ENCODE measurements at regions not wholly inside any gene's neighbourhood (a gene's known extent, or its start where the extent isn't known, plus 50 kb on each side); places are given as distances from the start of the nearest gene placed in this dataset.

DNA sequence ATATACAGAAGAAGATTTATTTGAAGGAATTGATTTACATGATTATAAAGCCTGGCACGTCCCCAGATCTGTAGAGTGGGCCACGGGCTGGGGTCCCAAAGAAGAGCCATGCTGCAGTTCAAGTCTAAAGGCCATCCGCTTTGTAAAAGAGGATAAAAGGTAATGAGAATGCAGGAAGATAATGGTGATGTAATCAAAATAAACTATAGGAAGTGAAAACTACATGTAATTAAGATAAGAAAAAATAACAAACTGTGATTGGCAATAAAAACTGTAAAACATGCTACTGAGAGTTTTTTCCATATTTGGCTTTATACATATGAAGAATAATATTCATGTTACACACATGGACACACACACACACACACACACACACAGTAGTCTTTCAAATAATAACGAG, 59.0 kb upstream of the TMEFF2 start:
- Histone ChIP-seq H3K27me3 (no peaks in the 10 kb centered on the region), H3K9me3 (no peaks in the 10 kb centered on the region), H3K4me3 (no peak overlapping the region), H3K27ac (no peak overlapping the region), H3K36me3 (no peaks in the 10 kb centered on the region), H3K4me1 (no peaks in the 10 kb centered on the region)
- in situ Hi-C loops (cut with MboI; ENCODE audit: low sequenced_read_pairs in 4 of 4), result no loop called here
- DNase-seq (no peak), ATAC-seq (no peak)
- TF ChIP-seq, protein P1, sequence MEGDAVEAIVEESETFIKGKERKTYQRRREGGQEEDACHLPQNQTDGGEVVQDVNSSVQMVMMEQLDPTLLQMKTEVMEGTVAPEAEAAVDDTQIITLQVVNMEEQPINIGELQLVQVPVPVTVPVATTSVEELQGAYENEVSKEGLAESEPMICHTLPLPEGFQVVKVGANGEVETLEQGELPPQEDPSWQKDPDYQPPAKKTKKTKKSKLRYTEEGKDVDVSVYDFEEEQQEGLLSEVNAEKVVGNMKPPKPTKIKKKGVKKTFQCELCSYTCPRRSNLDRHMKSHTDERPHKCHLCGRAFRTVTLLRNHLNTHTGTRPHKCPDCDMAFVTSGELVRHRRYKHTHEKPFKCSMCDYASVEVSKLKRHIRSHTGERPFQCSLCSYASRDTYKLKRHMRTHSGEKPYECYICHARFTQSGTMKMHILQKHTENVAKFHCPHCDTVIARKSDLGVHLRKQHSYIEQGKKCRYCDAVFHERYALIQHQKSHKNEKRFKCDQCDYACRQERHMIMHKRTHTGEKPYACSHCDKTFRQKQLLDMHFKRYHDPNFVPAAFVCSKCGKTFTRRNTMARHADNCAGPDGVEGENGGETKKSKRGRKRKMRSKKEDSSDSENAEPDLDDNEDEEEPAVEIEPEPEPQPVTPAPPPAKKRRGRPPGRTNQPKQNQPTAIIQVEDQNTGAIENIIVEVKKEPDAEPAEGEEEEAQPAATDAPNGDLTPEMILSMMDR (IDR thresholded peaks at IDR 0.05 in 4 of 5, conservative IDR thresholded peaks at IDR 0.05 in 1 of 5), result no peak
- no peak for TF ChIP-seq POLR2A (IDR thresholded peaks at IDR 0.05)
- intact Hi-C loops (cut with DNase I; ENCODE audit: low total_unique reads), result no loop called here

DNA sequence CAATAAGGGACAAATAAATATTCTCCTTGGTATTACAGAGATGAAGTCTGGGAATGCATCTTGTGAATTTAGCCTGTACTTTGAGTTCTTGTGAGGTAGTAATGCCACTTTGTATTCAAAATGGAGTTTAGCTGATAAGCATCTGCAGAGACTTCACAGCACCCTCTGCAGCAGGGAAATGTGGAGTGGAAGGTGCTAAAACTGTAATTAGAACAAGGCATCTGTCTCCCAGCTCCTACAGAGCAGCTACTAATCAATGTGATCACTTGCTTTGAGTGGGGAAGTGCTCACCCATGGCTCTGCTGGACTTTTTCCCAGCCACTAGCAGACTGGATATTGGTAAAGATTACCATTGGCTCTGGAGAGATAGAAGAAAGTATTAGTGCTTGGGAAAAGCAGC, 56.2 kb upstream of the TMEFF2 start:
- in situ Hi-C loops (cut with MboI; ENCODE audit: low sequenced_read_pairs in 4 of 4) (no loop called here), intact Hi-C loops (cut with DNase I; ENCODE audit: low total_unique reads) (no loop called here)
- H3K4me3 ChIP-seq, result no peak overlapping the region
- TF ChIP-seq, protein P1 (IDR thresholded peaks at IDR 0.05 in 4 of 5, conservative IDR thresholded peaks at IDR 0.05 in 1 of 5), result no peak
- TF ChIP-seq POLR2A (IDR thresholded peaks at IDR 0.05), result no peak
- H3K36me3 ChIP-seq, result no peaks in the 10 kb centered on the region
- DNase-seq (no peak), ATAC-seq (no peak)
- H3K4me1 ChIP-seq, result no peaks in the 10 kb centered on the region
- H3K9me3 ChIP-seq, result no peaks in the 10 kb centered on the region
- H3K27me3 ChIP-seq, result no peaks in the 10 kb centered on the region
- no peak overlapping the region for H3K27ac ChIP-seq

DNA sequence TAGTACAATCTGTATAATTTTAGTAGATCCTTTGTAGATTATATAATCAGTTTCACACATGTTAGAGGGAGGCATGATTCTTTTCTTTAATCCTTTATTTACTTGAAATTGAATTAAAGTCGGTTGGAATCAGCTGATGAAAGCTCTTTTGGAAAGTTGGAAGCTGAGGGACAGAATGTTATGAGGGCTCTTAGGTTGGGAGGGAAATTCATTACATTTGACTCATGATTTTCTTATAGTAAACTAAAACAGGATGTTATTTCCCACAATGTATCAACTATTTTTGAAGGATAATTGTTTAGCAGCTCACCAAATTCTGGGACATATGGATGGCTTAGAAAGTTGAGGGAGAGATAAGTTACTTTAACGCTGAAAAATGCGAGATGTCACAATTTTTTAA, 52.7 kb upstream of the TMEFF2 start:
- ATAC-seq (no peak), DNase-seq (no peak)
- intact Hi-C loops (cut with DNase I; ENCODE audit: low total_unique reads) (no loop called here), in situ Hi-C loops (cut with MboI; ENCODE audit: low sequenced_read_pairs in 4 of 4) (no loop called here)
- Histone ChIP-seq H3K36me3 (no peaks in the 10 kb centered on the region), H3K27ac (no peak overlapping the region), H3K4me3 (no peak overlapping the region), H3K27me3 (no peaks in the 10 kb centered on the region), H3K4me1 (no peaks in the 10 kb centered on the region), H3K9me3 (no peaks in the 10 kb centered on the region)
- TF ChIP-seq POLR2A (IDR thresholded peaks at IDR 0.05), result no peak
- TF ChIP-seq, protein P1 (IDR thresholded peaks at IDR 0.05 in 4 of 5, conservative IDR thresholded peaks at IDR 0.05 in 1 of 5), result no peak

DNA sequence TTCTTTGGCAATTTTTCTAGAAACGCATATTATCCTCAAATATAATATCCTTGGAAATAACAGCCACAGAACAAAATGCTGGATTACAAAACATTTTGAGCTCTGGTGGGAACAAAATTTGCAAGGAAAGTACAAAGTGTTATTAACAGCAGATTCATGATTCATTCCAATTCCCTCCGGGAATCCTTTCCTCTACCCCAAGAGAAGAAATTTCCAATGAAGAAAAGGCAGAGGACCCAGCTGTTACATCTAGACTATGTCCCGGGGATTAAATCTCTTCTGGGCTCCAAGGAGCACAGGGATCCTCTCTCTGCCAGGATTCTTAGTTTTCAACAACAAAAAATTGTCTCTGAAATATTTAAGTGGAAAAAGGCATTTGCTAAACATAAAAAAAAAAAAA, 51.6 kb upstream of the TMEFF2 start:
- DNase-seq (no peak), ATAC-seq (peak in 1 of 2 donors; percentile 30)
- Histone ChIP-seq H3K36me3 (no peaks in the 10 kb centered on the region), H3K27me3 (no peaks in the 10 kb centered on the region), H3K9me3 (no peaks in the 10 kb centered on the region), H3K27ac (no peak overlapping the region), H3K4me3 (no peak overlapping the region), H3K4me1 (no peaks in the 10 kb centered on the region)
- in situ Hi-C loops (cut with MboI; ENCODE audit: low sequenced_read_pairs in 4 of 4) (no loop called here), intact Hi-C loops (cut with DNase I; ENCODE audit: low total_unique reads) (no loop called here)
- TF ChIP-seq, protein P1 (IDR thresholded peaks at IDR 0.05 in 4 of 5, conservative IDR thresholded peaks at IDR 0.05 in 1 of 5), result no peak
- TF ChIP-seq POLR2A (IDR thresholded peaks at IDR 0.05), result no peak

DNA sequence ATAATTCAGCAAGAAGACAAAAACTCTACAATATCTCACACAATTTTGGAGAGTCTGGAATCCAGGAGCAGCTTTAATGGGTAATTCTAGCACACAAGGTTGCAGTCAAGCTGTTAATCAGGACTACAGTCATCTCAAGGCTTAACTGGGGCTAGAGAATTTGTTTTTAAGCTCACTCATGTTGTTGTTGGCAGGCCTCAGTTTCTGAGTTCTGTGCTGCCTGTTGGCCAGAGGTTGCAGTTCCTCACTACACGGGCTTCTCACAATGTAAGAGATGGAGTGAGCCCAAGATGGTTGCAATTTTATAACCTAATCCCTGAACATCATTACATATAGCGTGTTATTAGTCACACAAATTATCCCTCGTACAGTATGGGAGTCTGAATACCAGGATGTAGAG, 50.6 kb upstream of the TMEFF2 start:
- intact Hi-C loops (cut with DNase I; ENCODE audit: low total_unique reads) (no loop called here), in situ Hi-C loops (cut with MboI; ENCODE audit: low sequenced_read_pairs in 4 of 4) (no loop called here)
- ATAC-seq (no peak), DNase-seq (no peak)
- Histone ChIP-seq H3K36me3 (no peaks in the 10 kb centered on the region), H3K9me3 (no peaks in the 10 kb centered on the region), H3K4me1 (no peaks in the 10 kb centered on the region), H3K4me3 (no peak overlapping the region), H3K27ac (no peak overlapping the region), H3K27me3 (no peaks in the 10 kb centered on the region)
- no peak for TF ChIP-seq POLR2A (IDR thresholded peaks at IDR 0.05)
- TF ChIP-seq, protein P1 (IDR thresholded peaks at IDR 0.05 in 4 of 5, conservative IDR thresholded peaks at IDR 0.05 in 1 of 5), result no peak
